ENCODE measurements at regions not wholly inside any gene's neighbourhood (a gene's known extent, or its start where the extent isn't known, plus 50 kb on each side); places are given as distances from the start of the nearest gene placed in this dataset. TPM values are rescaled to one million over a fixed set of nuclear protein-coding genes. Genes with fewer than 3 reads are reported as not detected.
"Not testable (repeated sequence)": the region's sequence is repeated elsewhere in the genome, so short reads cannot be mapped to it uniquely, and the experiment has no call there.

- H3K4me3 ChIP-seq (ENCODE audit: low read depth, low read length), result no peak overlapping the region
- TF ChIP-seq, protein P1, sequence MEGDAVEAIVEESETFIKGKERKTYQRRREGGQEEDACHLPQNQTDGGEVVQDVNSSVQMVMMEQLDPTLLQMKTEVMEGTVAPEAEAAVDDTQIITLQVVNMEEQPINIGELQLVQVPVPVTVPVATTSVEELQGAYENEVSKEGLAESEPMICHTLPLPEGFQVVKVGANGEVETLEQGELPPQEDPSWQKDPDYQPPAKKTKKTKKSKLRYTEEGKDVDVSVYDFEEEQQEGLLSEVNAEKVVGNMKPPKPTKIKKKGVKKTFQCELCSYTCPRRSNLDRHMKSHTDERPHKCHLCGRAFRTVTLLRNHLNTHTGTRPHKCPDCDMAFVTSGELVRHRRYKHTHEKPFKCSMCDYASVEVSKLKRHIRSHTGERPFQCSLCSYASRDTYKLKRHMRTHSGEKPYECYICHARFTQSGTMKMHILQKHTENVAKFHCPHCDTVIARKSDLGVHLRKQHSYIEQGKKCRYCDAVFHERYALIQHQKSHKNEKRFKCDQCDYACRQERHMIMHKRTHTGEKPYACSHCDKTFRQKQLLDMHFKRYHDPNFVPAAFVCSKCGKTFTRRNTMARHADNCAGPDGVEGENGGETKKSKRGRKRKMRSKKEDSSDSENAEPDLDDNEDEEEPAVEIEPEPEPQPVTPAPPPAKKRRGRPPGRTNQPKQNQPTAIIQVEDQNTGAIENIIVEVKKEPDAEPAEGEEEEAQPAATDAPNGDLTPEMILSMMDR (IDR thresholded peaks at IDR 0.05; ENCODE audit: insufficient read depth, low read length), result no peak
- no peak for DNase-seq (ENCODE audit: low read depth)
Measured at GRCh38 chr11:3434976-3435375, 56.0 kb upstream of the ZNF195 start.

DNA sequence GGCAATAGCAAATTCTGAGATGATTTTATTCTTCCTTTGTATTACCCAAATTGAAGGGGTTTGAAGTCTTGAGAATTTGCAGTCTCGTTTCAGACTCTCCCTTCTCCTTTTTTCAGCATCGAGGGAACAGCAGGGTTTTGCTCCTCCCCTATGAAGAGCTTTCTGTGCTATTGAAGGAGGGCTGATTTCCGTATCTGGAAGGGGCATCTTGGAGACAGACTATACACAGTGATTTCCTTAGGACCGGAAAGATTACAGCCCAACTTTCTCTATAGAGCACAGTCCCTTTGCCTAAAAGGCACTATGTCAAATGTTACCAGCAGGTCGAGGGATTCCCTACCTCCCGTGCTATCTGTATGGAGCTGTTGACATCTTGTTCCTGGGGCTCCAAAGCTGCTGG is 50.2 kb upstream of the ZNF195 start:
- not testable (repeated sequence) for H3K4me3 ChIP-seq (ENCODE audit: low read depth, low read length); DNase-seq (ENCODE audit: low read depth)

Small RNAs in the stretch of these regions (small RNA-seq; reads per million reads assigned to genes)
- not detected for gene SNRPCP5

All from fibroblast of the aortic adventitia (primary cell).